Endothelial cell of umbilical vein (primary cell): ENCODE measurements at regions not wholly inside any gene's neighbourhood (a gene's known extent, or its start where the extent isn't known, plus 50 kb on each side); places are given as distances from the start of the nearest gene placed in this dataset.

ENCODE experiments used
- POLR2A ChIP-seq: IDR thresholded peaks from 2 replicates; pipeline ENCODE4 v1.6.1; 2012; ENCODE audit warnings: low read depth, mild to moderate bottlenecking, control low read depth, low read length
- TF ChIP-seq, protein P1 (sequence below), 2 donors: IDR thresholded peaks; 1 replicate in 1 of 2; 2 replicates in 1 of 2; pipeline ENCODE4 v1.5.1; 2011; ENCODE audit warnings: low read length in 2 of 2, mild to moderate bottlenecking in 2 of 2, moderate library complexity in 2 of 2, control low read depth in 1 of 2, inconsistent platforms in 1 of 2, low read depth in 1 of 2; ENCODE audit not compliant: insufficient read depth in 1 of 2; ENCODE audit errors: extremely low read depth in 1 of 2

DNA sequence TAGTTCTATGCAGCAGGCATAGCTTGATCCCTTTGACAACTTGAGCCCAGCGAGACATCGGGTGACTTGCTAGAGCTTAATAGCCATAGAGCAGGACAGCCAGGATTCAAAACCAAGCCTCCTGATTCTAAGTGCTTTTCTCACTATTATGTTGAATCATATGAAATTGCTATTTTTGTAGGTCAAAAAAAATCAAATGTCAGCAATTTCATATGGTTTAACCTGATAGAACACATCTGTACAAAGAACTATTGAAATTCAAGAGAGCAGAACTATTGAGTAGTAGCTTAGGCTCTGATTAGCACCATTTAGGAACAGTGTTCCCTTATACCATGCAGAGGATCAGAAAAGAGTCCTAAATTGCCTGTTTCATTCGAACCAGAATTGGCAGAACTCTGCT is 132.0 kb downstream of the EMP1 start:
- TF ChIP-seq, protein P1, sequence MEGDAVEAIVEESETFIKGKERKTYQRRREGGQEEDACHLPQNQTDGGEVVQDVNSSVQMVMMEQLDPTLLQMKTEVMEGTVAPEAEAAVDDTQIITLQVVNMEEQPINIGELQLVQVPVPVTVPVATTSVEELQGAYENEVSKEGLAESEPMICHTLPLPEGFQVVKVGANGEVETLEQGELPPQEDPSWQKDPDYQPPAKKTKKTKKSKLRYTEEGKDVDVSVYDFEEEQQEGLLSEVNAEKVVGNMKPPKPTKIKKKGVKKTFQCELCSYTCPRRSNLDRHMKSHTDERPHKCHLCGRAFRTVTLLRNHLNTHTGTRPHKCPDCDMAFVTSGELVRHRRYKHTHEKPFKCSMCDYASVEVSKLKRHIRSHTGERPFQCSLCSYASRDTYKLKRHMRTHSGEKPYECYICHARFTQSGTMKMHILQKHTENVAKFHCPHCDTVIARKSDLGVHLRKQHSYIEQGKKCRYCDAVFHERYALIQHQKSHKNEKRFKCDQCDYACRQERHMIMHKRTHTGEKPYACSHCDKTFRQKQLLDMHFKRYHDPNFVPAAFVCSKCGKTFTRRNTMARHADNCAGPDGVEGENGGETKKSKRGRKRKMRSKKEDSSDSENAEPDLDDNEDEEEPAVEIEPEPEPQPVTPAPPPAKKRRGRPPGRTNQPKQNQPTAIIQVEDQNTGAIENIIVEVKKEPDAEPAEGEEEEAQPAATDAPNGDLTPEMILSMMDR (IDR thresholded peaks at IDR 0.05; ENCODE audit: extremely low read depth in 1 of 2, insufficient read depth in 1 of 2, low read depth in 1 of 2, low read length in 2 of 2), result no peak
- no peak for TF ChIP-seq POLR2A
